Erythroblast (primary cell): ENCODE measurements at regions not wholly inside any gene's neighbourhood (a gene's known extent, or its start where the extent isn't known, plus 50 kb on each side); places are given as distances from the start of the nearest gene placed in this dataset.

Experiments used
- GATA1 ChIP-seq: IDR thresholded peaks from 2 replicates; pipeline ENCODE4 v1.6.1; 2011; ENCODE audit warnings: low read depth, mild to moderate bottlenecking, control low read depth, low read length, moderate library complexity
- POLR2A ChIP-seq: IDR thresholded peaks from 2 replicates; pipeline ENCODE4 v1.6.1; 2011; ENCODE audit warnings: mild to moderate bottlenecking, low read length

- TF ChIP-seq POLR2A = no peak
- TF ChIP-seq GATA1 = no peak
These were observed 142.3 kb upstream of the HAAO start for GRCh38 chr2:42934580-42935186.
